Left renal cortex interstitium (tissue), 4 donors: ENCODE measurements at regions not wholly inside any gene's neighbourhood (a gene's known extent, or its start where the extent isn't known, plus 50 kb on each side); places are given as distances from the start of the nearest gene placed in this dataset.
"Not testable (repeated sequence)": the region's sequence is repeated elsewhere in the genome, so short reads cannot be mapped to it uniquely, and the experiment has no call there.

Experiments
- DNase-seq, 4 donors: peaks; one replicate each; pipeline ENCODE4 v3.0.0-alpha.2; 2013; ENCODE audit warnings: low read depth in 4 of 4, low spot score in 2 of 4, missing footprints in 1 of 4

DNA sequence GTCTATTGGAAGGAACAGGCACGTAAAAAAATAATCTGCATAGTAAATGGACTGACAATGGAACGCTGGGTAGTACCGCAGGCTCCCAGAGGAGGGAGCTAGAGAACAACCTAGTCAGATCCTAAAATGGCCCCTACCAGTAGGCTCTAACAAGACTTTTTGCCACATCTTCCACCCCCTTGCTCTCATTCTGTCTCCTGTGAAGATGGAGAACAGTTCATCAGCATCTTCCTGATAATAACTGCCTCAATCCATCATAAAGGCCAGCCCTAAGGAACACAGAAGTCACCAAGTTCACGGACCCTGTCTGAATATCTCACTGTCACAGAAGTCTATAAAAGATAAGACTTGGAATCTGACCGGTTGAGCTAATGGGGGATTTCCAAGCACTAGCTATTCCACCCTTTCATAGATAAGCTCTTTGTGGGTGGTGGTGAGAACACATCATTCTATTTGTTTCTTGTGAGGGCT, 133.4 kb downstream of the SLC1A3 start:
- DNase-seq = peak in 1 of 4 donors; percentile 32

DNA sequence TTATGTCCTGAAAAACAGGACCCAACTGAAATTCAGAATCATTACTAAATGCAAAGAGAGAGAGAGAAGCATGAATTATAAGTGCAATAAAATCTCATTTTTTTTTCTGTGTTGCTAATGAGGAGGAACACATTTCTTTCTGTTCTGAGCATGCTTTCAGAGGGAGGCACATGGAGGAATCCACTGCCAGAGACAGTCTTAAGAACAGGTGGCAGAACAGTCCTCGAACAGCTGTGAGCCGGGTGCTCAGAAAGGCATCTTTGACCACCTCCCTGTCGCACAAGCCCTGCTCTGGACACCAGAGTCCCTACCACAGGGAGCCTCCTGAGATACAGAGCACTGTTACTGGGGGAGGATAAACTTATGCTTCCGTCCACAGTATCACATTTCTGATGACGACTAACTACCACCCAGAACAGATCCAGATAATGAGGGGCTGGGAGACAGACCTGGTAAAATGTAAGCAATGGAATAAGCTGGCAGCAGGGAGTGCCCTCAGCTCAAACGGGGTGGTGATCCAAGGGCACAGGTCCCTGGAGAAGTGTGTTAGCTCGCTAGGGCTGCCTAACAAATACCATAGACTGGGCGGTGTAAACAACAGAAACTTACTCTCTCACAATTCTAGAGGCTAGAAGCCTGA, 134.0 kb downstream of the SLC1A3 start:
- DNase-seq = no peak

DNA sequence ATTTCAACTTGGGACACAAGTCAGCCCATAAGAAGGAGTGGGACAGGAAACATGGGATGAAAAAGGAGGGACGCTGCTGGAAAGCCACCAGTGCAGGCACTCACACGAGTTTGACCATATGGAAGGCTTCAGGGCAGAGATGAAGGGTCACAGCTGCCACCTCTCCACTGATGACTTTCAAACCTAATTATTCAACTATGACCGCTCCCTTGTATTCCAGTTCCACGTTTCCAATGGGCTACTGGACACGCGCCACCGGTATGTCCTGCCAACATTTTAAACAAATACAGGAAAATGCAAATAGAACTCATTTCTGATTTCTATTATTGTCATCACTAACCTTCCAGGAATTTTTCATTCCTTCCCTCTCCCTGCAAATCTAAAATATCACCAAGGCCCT, 134.7 kb downstream of the SLC1A3 start:
- DNase-seq = no peak

DNA sequence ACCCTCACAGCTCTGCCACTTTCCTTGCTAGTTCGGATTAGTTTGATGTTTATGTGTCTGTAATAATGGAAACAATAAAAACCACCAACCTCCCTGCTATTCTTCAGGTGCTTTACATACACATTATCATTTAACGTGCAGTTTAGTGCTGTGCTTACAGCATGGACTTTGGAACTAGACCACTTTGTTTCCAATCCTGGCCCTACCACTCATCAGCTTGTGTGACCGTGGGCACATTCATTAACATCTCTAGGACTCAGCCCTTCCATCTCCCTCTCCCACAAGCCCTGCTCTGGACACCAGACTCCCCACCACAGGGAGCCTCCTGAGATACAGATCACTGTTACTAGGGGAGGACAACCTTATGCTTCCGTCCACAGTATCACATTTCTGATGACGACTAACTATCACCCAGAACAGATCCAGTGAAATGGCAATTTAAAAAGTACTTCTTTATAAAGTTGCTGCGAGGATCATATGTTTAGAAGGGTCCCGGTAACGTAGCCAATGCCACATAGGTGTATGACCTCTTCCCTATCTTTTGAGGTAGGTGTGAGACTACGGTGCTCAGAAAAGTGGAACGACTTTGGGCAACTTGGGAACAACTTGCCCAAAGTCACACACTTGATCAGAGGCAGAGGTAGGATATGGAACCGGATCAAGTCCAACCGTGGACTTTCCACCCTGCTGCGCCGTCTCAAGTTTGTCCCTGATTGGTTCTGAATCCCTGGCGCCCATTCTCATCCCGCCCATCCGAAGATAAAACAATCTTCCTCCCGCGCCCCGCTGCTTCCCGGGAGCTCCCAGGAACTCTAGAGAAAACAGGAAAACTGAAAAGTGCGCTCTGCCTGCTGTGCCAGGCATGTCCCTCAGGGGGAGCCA, 132.4 kb upstream of the NIPBL start:
- DNase-seq = peak in 3 of 4 donors; percentile 41 to 80 (median 75)

DNA sequence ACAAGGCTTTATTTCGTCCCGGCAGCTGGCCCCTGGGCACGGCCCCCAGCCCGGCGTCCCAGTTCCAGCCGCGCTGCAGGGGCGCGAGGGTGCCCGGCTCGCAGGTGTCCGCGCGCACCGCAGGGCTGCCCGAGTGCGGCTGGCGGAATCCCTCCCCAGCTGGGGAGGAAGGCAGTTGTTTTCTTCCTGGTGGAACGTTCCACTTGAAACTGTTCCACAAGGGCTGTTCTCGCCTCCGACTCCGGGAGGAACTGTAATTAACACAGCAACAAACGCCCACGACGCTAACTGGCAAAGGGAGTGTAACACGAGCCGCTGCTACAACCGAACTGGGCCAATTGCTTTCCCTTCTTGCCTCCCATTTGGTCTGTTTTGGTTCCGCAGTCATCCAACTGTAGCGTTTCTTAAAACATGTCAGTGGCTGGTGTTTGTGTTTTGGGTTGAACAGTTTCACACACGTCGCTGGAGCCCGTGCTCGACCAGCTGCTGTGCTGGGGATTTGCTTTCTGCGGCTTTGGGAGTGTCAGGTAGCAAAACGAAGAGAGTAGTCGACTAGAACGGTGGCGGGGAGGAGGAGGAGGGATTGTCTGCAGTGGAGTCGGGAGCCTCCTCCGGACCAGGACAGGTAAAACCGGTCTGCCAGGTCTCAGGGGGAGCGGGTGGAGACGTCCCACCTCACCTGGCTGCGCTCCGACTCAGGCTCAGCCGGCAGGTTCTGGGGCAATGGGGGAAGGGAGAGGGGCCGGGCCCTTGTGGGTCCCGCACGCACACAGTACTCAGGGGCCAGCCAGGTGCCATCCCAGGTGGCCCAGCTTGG, 131.6 kb upstream of the NIPBL start:
- peak; percentile 75 to 83 (median 81) for DNase-seq

DNA sequence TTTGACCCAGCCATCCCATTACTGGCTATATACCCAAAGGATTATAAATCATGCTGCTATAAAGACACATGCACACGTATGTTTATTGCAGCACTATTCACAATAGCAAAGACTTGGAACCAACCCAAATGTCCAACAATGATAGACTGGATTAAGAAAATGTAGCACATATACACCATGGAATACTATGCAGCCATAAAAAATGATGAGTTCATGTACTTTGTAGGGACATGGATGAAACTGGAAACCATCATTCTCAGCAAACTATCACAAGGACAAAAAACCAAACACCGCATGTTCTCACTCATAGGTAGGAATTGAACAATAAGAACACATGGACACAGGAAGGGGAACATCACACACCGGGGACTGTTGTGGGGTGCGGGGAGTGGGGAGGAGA, 128.8 kb upstream of the NIPBL start:
- DNase-seq = not testable (repeated sequence)

DNA sequence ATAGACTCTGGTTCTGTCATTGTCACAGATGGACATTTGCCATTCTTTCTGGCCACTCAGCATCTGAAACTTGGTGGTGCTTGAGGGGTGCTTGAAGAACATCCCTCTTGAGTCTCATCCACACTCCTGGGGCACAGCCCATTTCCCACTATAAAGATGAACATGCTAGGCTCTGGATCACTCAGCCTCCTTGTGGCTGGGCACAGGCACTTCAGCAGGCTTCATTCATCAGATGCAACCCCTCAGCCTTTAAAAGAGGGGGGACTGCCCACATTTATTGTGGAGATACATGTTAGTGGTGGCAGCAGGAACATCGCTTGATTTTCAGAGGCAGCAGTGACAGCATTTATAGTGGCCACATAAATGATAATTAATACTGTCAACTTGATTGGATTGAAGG, 124.7 kb upstream of the NIPBL start:
- DNase-seq = no peak

DNA sequence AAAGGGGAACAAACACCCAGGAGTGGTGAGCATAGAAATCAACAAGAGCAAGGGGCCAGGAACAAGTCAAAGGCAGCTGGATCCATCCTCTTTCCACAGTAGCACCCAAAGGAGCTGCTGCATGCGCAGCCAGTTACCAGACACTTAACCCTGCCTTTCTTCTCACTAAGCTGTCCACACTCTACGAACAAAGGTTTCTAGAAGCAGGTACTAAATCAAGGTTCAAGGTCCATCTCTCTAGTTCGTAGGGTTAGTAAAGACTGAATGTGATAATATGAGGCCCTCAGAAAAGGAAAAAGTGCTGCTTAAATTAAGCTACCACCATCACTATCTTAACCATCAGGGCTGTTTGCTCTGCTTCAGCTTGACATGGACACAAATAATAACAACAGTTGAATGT, 121.2 kb upstream of the NIPBL start:
- DNase-seq = no peak

DNA sequence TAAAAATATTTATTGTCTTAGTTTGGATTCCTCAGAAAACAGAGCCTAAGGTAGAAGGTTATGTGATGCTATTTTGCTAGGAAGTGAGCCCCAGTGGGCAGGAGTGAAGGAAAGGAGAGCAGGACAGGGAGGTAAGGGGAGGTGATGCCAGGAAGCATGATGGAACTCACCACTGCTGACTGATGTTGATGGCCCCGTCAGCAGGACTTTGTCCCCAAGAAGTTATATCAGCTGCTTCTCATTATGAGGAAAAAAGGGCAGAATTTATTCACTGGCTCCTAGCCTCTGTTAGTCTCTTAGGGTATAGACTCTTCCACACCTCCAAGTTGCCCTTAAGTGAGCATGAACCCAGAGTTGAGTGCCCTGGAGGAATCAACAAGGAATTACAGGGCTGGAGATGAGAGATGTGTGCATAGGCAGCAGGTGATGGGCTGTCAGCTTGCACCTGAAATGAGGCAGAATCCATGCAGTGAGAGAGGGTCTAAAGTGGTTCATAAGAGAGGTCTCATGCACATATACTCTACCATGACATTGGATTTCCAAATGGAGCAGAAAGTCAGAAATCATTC, 120.6 kb upstream of the NIPBL start:
- DNase-seq = no peak

DNA sequence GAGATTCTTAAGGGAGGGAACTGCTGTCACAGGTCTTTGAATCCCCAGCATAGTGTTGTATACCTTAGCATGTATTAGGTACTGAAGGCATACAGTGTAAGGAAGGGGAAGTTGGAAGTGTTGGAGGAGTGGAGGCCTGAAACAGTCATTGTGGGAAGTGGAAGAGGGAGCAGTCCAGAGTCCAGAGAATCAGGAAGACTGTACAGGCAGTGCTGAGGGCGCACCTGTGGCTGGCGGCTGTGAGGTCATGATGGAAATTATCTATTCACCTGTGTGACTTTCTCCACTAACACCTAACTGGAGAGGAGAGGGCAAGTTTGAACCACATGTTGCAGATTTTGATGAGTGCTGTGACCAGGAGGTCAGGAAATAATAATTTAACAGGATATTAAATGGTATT, 119.7 kb upstream of the NIPBL start:
- no peak for DNase-seq

DNA sequence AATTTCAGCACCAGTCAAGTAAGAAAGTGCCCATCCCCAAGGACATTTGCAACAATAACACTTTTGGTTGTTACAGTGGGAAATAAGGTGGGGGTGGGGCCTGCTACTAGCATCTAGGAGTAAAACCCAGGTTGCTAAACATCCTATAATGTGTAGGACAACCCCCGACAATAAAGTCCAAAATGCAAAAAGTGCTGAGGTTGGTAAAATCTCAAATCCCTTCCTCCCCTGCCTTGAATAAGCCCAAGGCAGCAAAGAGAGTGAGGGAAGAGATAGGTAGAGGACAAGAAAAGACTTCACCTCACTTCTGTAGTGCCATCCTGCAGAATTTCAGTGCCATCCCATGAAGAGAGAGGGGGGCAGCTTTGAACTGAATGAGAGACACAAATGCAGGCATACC, 117.5 kb upstream of the NIPBL start:
- no peak for DNase-seq

DNA sequence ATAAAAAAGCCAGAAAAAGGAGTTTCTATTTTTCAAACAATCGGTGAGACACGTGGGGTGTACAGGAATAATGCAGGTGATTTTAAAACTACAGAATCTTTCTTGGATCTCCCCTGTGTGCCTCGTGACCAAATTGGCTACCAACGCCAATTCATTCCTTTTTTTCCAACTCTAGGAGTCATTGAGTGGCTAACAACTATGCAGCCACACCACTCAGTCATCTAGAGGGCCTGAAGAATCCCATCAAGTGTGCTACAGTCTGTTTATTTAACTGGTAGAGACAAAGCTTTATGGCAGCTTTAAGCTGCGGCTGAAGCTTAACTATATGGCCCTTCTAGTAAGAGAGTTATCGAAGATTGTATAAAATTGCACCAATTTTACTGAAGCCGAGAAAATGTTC, 113.1 kb upstream of the NIPBL start:
- no peak for DNase-seq

DNA sequence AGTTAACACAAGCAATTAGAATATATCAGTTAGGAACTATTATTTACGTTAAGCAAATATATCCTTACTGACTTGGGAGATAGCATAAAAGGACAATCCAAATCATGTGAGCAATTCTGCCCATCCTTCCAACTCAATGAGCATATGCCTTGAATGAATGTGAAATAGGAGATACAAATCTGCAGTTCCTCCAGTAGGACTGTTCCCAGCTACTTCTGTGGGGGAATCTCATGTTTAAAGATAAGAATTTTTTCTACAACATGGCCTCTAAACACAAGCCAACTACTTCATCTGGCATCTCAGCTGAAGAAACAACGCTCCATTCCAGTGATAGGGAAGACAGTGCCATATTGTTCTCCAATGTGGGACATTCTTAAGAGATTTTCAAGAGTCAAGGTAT, 110.7 kb upstream of the NIPBL start:
- no peak for DNase-seq

DNA sequence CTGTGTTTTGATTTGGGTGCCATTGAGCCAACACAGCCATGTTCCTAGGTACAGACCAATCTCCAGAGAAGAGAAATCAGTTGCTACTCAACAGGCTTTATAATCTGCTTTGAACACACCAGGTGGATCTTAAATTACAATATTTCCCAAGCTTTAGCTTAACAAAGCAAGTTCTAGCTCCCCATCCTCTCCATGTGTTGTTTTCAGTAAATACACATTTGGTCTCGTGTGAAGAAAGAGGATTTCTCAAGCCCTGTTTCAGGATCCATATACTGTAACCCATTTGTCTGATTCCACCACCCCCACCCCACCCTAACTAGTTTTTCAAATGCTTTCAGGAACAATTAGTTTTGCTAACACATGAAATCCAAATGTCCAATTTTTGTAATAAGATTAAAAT, 109.6 kb upstream of the NIPBL start:
- DNase-seq = no peak

DNA sequence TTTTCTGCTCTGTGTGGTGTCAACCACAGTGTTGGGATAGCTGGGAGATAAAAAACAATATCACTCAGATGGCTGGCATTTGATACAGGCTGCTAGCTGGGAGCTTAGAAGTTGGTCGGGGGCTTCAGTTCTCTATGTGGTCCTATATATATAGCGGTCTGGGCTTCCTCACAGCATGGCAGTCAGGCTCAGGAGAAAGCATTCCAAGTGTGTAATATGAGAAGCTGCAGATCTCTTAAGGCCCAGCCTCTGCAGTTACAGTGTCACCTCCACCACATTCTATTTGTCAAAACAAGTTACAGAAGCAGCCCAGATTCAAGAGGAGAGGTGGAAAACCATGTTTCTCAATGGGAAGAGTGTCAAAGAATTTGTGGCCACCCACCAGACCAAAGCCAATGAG, 108.1 kb upstream of the NIPBL start:
- DNase-seq = no peak

DNA sequence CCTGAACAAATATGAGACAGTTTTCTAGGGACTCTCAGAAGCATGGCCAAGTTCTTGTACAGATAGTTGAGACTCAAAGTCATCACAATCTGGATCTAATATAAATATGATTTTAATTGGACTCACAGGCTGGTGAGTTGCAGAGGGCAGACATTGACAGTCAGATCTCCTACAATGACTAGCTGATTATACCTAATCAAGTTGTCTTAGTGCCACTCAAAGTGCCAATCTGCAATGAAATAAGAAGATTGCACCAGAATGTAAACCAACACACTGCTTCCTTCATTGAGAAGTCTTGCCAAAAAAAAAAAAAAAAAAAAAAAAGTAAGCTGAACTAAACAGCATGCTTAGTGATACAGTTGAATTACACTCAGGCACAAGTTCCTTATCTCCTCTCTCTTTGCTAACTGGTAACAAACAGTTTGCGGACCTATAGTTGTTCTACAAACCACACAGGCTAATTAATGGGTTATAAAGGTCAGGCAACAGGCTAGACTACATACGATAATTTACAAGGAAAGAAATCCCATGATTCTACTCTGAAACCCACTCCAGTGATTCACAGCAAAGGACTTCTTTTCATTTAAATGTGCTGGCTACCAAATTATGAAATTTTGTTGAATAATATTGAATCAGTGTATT, 107.3 kb upstream of the NIPBL start:
- no peak for DNase-seq

DNA sequence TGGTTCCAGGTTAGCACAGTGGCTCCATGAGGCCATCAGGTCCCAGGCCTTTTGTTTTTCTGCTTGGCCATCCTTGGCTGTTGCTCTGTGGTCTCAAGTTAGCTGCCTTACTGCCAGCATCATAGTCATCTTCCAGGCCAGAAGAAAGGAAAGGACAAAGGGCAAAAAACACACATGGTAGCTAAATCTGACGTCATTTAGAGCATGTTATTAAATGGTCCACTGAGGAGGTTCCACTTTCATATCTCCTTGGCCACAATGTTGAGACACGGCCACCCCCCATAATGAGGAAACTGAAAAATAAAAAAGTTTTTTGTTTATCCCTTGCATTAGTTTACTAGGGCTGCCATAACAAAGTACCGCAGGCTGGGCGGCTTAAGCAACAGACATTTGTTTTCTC, 106.4 kb upstream of the NIPBL start:
- no peak for DNase-seq

DNA sequence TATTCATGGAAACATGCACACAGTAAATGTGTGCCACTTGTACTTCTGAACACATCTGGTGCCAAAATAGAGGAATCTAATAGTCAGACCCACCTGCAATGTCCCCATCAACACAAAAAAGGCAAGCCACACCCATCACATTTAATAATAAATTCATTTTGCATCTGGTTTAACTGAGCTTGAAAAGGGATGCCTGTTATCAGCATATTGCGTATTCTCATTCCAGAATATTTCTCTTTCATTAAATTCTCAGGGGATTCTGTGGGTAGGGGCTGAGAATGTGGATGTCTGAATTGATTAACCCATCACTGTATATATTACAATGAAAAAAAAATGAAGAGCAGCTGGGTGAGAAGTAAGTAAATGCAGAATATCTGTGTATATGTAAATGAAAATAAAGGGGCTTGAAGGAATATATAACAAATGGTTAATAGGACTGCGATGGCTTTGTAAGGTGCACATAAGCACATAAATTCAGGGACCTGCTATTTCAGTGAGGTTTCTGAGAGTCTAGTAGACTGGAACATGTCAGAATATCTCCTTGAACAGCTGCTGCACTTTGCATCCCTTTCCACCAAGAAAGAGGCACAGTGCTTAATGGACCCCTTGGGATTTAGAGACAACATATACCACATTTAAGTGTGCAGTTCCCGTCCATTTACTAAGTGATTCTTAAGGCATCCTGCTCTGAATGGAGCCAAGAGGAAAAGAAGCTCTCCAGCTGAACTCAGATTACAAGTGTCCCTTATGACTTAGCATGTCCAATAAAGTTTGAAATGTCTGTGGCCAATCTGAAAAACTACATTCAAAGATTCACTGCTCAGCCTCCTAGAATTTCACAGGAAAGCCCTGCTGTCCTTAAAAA, 104.1 kb upstream of the NIPBL start:
- peak in 1 of 4 donors; percentile 3 for DNase-seq

DNA sequence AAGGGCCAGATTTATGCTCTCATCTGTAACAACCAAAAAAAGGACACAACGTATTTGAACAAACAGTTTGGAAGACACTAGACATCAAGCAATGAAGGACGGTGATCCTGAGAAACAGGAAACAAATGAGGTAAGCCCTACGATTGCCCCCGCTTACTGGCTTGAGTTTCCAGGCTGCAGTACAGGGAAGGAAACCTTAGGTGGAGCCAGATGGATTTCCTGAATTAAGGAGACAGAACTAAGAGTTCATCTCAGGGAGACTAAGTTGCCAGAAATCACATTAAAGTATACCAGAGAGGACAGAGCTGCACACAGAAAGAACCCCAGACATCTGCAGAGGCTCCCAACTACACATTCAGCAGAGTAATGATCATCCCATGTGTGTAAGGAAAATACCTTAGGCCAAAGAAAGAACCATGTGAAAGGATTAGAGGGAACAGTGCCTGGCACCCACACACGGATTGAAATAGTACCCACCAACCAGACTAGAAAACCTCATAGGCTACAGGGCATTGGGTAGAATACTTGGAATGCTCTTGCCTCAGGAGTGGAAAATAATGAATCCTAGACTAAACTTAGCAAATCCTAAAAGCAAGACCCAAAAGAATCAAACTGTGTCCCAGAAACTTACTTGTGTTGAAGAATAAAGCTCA, 99.3 kb upstream of the NIPBL start:
- peak in 1 of 4 donors; percentile 25 for DNase-seq
